Activated CD4-positive, CD25-positive, alpha-beta regulatory T cell treated with anti-CD3 and anti-CD28 coated beads, Interleukin-2, amount 50 U/mL, for 16 hours (primary cell): ENCODE measurements at regions not wholly inside any gene's neighbourhood (a gene's known extent, or its start where the extent isn't known, plus 50 kb on each side); places are given as distances from the start of the nearest gene placed in this dataset.
"Not testable (repeated sequence)": the region's sequence is repeated elsewhere in the genome, so short reads cannot be mapped to it uniquely, and the experiment has no call there.

ENCODE experiments used
- DNase-seq: peaks from one replicate; pipeline ENCODE4 v3.0.0-alpha.2; 2020; ENCODE audit warnings: low read depth, low spot score

DNA sequence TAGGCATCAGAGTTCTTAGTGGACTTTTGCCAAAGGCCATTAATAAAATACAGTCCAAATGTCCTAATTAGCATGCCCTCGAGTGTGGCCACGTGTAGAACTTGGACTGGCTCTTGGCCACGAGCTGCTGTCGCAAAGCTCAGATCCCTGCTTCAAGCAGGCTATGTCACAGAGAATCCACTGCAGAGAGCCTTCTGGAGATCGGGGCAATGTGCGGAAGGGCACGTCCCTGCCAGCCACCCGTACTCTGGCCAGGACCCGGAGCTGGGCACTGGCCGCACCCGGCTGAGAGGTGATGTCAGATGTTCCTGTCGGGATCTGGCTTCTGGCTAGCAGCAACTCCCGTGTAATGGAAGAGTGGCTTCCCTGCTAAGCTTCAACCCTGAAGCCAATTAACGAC, 432.7 kb upstream of the ID2 start:
- DNase-seq = no peak

- DNase-seq = no peak
Observed at GRCh38 chr2:8249769-8250168, 432.1 kb upstream of the ID2 start.

GRCh38 chr2:8250290-8250689, 431.6 kb upstream of the ID2 start:
- not testable (repeated sequence) for DNase-seq

DNA sequence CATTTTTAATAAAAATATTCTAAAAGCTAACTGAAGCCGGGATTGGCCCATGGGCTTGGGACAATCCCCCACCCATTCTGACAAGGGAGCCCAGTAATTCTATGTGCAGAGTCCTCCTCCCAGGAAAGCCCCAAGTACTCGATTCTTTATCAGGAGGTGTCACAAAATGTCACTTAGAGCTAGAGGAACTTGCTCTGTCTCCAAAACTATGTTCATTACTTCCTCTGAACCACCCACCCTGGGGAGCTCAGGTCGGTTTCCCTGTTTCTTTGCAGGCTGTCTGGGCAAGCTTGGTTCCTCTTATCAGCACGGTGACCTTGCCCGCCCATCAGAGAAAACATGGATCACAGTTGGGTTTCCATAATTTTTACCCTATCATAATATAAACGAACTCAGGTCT, 430.6 kb upstream of the ID2 start:
- DNase-seq = no peak

GRCh38 chr2:8251856-8252255, 430.0 kb upstream of the ID2 start:
- DNase-seq = no peak

- no peak for DNase-seq
Observed at GRCh38 chr2:8252997-8253694, 428.7 kb upstream of the ID2 start.

DNA sequence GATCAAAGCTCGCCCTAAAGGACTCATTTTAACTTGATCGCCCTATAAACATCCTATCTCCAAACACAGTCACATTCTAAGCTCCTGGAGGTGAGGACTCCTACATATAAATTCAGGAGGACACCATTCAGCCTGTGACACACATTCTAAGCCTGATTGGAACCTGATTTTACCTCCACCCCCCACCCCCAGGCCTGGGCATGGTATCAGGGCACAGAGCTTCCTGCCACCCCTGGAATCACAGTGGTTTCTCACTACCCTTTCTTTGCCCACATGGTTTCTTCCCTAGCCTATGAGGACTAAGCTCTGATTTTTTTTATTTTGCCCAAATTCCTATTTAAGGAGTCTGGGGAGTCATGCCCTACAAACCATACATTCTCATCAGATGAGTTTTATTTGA, 428.1 kb upstream of the ID2 start:
- DNase-seq = no peak

GRCh38 chr2:8254214-8254613, 427.6 kb upstream of the ID2 start:
- DNase-seq = not testable (repeated sequence)

GRCh38 chr2:8254791-8255447, 426.9 kb upstream of the ID2 start:
- no peak for DNase-seq

DNA sequence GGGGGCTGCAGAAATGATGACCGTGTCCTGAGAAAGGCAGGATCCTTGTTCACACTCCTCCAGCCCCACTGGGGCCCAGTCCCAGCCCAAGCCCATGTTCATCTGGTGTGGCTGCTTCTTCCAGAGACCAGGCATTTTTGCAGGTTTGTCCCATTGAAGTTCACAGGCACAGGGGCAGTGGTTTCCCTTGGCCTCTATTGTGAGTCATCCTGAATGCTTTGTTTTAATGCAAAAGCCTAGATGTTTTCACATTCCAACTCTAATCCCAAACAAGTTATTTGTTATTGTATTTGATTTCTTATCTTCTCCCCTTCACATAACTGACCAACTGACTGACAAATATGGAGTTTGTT, 426.4 kb upstream of the ID2 start:
- no peak for DNase-seq

DNA sequence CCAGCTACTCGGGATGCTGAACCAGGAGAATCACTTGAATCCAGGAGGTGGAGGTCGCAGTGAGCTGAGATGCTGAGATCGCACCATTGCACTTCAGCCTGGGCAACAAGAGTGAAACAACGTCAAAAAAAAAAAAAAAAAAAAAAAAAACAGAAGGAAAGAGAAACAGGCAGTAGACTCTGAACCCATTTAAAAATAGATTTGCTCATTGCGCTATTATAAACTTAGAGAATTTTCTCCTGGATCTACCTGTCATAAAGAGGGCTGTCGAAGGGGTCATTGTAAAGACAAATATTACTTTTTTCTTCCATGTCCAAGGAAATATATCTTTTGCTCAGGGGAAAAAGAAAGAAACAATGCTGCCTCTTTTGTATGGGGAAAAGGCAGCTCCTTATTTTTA, 425.0 kb upstream of the ID2 start:
- DNase-seq = no peak

DNA sequence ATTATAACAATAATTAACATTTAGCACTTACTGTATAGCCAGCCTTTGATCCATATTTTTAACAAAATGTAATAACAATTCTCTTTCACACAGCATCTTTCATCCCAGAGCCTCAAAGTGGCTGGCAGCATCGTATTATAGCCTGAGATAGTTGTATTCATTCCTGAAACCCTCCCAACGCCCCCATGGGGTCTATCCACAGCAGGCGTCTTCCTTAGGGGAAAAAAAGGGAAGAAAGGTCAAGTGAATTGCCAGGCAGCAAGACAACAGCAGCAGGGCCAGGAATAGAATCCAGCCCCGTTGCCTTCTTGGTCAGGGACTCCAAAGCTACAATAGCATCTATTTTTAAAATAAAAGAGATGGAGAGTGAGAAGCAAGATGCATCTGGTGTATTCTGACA, 424.4 kb upstream of the ID2 start:
- no peak for DNase-seq

- DNase-seq = no peak
Observed at GRCh38 chr2:8258406-8258805, 423.4 kb upstream of the ID2 start.

- DNase-seq = no peak
Observed at GRCh38 chr2:8259106-8259840, 422.6 kb upstream of the ID2 start.

- no peak for DNase-seq
Observed at GRCh38 chr2:8259841-8260178, 422.0 kb upstream of the ID2 start.

DNA sequence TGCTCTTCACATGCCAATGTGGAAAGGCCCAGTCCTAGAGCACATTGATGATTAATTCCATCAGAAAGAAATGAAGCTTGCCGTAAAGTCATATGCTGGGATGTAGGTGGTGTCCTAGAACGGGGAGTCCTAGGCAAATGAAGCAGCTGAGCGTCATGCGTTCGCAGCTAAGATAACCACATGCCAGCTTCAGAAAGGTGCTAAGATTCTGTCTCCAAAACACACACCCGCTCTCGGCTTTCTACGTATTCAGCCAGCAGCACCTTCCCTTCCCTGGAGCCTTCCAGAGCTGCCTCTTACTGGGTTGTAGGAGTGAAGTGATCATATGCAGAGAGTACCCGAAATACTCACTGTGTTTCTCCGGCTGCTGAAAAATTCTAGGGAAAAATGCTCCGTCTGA, 421.6 kb upstream of the ID2 start:
- DNase-seq = no peak

DNA sequence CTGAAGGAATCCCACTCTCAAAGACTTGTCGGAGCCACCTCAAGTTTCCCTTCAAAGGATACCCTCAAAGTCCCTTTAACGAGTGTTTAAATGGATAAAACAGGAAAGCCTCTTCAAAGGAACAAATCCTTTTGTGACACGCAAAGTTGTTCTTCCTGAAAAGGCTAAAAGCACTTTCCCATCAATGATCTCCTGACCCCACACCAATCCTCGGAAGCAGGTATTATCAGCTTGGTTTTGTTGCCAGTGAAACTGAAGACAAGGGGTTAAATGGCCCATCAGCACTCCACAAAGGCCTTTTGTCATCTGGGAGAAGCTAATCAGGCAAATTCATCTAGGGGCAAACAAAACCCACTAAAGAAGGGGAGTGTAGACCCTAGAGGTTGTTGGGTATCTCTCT, 418.0 kb upstream of the ID2 start:
- DNase-seq = no peak

GRCh38 chr2:8264981-8265380, 416.9 kb upstream of the ID2 start:
- DNase-seq = no peak

GRCh38 chr2:8265476-8266226, 416.2 kb upstream of the ID2 start:
- no peak for DNase-seq

- DNase-seq = no peak
Observed at GRCh38 chr2:8266563-8266962, 415.3 kb upstream of the ID2 start.

DNA sequence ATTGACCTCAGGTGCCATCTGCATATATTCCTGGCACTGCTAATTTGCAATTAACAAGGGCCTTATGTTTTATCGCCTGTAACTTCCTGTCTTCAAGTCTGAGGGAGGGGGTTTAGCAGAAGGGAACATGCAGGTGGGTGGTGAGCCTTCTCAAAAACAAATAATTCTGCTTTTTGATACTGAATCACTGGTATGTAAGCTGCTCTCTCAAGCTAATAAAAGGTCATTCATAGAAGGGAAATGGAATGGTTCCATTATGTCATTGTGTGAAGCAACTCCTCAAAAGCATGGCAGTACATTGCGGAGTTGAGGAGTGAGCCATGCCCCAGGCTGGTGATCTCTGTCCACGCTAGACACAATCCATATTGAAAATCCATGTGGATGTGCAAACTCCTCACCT, 414.8 kb upstream of the ID2 start:
- no peak for DNase-seq

- no peak for DNase-seq
Observed at GRCh38 chr2:8267721-8268120, 414.1 kb upstream of the ID2 start.
